GM12864 (cell line): ENCODE measurements at regions not wholly inside any gene's neighbourhood (a gene's known extent, or its start where the extent isn't known, plus 50 kb on each side); places are given as distances from the start of the nearest gene placed in this dataset.
A peak's percentile ranks its signal among the peaks of the same experiment; 100 is the strongest.

Experiments
- DNase-seq: peaks from one replicate; pipeline ENCODE4 v3.0.0-alpha.2; 2011; ENCODE audit warnings: low read depth
- H3K4me3 ChIP-seq: 2 replicates; pipeline ENCODE4 v1.5.1; 2011; ENCODE audit warnings: mild to moderate bottlenecking, low read depth, low read length, control low read depth
- TF ChIP-seq, protein P1 (sequence below): IDR thresholded peaks from 2 replicates; pipeline ENCODE4 v1.5.1; 2011; ENCODE audit warnings: low read depth, mild to moderate bottlenecking, moderate library complexity, low read length, control low read depth, inconsistent platforms; ENCODE audit errors: missing control alignments

DNA sequence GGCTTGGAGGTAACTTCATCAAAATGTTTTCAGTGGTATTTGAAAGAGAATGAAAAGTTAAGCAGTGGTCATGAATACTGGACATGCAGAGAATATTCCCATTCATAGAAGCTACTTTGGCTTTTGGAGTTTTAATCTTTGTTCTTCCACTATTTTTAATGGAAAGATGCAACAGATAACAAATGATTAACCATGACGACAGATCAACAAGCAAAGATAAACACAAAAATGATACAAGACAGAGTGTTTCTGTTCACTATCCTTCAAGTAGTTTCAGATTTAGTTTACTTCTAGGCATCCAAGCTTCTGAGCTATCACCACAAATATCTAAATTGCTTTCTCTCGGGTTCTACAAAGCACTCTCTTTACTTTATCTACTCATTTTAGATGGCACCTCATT lies 1004.9 kb upstream of the ADGRL3 start:
- TF ChIP-seq, protein P1, sequence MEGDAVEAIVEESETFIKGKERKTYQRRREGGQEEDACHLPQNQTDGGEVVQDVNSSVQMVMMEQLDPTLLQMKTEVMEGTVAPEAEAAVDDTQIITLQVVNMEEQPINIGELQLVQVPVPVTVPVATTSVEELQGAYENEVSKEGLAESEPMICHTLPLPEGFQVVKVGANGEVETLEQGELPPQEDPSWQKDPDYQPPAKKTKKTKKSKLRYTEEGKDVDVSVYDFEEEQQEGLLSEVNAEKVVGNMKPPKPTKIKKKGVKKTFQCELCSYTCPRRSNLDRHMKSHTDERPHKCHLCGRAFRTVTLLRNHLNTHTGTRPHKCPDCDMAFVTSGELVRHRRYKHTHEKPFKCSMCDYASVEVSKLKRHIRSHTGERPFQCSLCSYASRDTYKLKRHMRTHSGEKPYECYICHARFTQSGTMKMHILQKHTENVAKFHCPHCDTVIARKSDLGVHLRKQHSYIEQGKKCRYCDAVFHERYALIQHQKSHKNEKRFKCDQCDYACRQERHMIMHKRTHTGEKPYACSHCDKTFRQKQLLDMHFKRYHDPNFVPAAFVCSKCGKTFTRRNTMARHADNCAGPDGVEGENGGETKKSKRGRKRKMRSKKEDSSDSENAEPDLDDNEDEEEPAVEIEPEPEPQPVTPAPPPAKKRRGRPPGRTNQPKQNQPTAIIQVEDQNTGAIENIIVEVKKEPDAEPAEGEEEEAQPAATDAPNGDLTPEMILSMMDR, result no peak
- no peak for DNase-seq
- no peak overlapping the region for H3K4me3 ChIP-seq

GRCh38 chr4:60201052-60201673 lies 999.0 kb upstream of the ADGRL3 start:
- peak; percentile 19 for DNase-seq
- TF ChIP-seq, protein P1, result peak; percentile 84
- no peak overlapping the region for H3K4me3 ChIP-seq

DNA sequence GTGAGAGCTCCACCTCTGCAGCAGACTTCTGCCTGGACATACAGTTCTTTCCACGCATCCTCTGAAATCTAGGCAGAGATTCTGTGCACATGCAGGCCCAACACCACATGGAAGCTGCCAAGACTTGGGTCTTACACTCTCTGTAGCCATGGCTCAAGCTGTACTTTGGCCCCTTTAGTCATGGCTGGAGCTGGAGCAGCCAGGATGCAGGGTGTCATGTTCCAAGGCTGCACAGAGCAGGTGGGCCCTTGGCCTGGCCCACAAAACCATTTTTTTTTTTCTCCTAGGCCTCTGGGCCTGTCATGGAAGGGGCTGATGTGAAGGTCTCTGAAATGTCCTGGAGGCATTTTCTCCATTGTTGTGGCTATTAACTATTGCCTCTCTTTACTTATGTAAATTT lies 990.5 kb upstream of the ADGRL3 start:
- H3K4me3 ChIP-seq, result no peak overlapping the region
- TF ChIP-seq, protein P1, result no peak
- no peak for DNase-seq

- TF ChIP-seq, protein P1, result no peak
- H3K4me3 ChIP-seq, result no peak overlapping the region
- DNase-seq, result no peak
Measured at GRCh38 chr4:60215906-60216305, 984.2 kb upstream of the ADGRL3 start.

GRCh38 chr4:60216752-60217151 lies 983.4 kb upstream of the ADGRL3 start:
- TF ChIP-seq, protein P1, result no peak
- no peak overlapping the region for H3K4me3 ChIP-seq
- no peak for DNase-seq

DNA sequence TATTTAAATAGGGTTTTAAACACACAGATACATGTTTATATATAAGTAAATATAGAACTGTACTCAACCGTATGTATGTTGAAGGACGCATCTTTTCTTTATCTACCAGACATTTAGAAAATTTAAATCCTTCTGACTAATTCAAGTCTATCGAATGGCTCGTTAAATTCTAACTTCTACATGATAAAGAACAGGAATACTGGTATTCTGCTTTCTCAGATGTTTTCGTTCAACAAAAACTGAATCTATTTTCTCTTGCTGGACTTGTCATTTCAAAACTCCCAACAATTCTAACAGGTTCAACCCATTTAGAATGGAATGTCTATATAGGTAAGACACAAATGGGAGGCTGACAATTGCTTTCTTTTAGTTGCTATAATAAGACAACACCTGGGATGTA lies 978.3 kb upstream of the ADGRL3 start:
- DNase-seq, result no peak
- TF ChIP-seq, protein P1, result no peak

DNA sequence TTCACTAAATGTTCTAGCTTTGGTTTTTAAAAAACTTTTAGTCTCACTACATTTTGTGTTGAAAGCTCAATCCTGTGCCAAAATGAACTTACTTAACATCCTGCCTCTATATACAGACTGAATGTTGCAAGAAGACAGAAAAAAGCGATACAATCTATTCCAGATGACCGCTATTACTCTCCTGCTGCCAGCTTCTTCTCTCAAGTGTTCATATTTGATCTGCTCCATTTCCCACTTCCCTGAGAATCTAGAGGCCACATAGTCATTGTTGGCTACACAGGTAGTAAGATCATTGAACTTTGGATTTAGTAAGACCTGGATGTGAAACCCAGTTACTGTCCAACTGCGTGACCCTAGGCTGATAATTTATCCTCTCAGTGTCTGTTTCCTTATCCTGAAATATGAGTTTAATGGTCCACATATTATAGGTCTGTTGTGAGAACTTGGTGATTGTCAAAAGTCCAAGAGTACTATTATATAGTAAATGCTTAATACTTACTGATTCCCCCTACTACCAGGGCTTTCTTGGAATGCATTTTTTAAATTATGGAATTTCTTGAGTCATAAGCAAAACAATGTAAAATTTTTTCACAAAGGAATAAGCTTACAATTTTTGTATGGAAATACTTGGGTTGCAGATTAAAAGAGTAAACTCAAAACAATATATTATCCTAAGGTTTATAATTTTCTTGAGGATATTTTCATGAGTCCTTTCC lies 976.8 kb upstream of the ADGRL3 start:
- no peak overlapping the region for H3K4me3 ChIP-seq
- DNase-seq, result no peak
- TF ChIP-seq, protein P1, result no peak

More for the DNA sequence above, 978.3 kb upstream of the ADGRL3 start:
- H3K4me3 ChIP-seq, result no peak overlapping the region
